Urinary bladder (tissue), 3 donors: ENCODE measurements at regions not wholly inside any gene's neighbourhood (a gene's known extent, or its start where the extent isn't known, plus 50 kb on each side); places are given as distances from the start of the nearest gene placed in this dataset.
A peak's percentile ranks its signal among the peaks of the same experiment; 100 is the strongest.

Experiments
- DNase-seq: peaks from one replicate; pipeline ENCODE4 v3.0.0-alpha.2; 2015; ENCODE audit errors: extremely low spot score
- H3K27ac ChIP-seq: one replicate; pipeline ENCODE4 v1.5.1; 2013; ENCODE audit warnings: low read depth, mild to moderate bottlenecking, moderate library complexity
- H3K36me3 ChIP-seq: one replicate; pipeline ENCODE4 v1.6.1; 2013; ENCODE audit warnings: mild to moderate bottlenecking, moderate library complexity; ENCODE audit not compliant: insufficient read depth
- H3K4me1 ChIP-seq: one replicate; pipeline ENCODE4 v1.6.1; 2013; ENCODE audit warnings: mild to moderate bottlenecking, moderate library complexity; ENCODE audit not compliant: insufficient read depth
- H3K4me3 ChIP-seq: one replicate; pipeline ENCODE4 v1.5.1; 2013; ENCODE audit warnings: low read depth, low read length
- WGBS: extraction: QIAGEN DNeasy Blood & Tissue Kit; methylation state at CpG from one replicate; pipeline ENCODE4 v1.1.7; 2013; 5-methylcytosine and 5-hydroxymethylcytosine counted together
- donor health status: healthy with polysubstance abuse.
- donor health status: healthy.

DNA sequence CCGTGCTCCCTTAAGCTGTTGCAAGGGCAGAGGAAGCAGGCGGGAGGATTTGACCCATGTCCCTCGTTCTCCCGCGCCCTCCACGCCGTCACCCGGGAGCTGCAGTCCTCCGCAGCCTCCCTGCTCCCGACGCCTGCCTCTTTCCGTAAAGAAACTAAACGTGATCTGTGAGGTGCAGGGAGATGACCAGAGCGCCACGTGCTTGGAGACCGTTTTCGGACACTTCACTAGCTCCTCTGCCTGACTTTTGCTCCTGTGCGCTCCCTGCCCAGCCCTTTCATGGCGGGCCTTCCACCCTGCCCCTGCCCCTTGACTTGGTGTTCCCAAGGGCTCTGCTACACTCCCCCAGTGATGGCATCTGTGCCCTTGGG, 171.2 kb downstream of the LSM5 start:
- no peak overlapping the region for H3K27ac ChIP-seq
- no peaks in the 10 kb centered on the region for H3K4me1 ChIP-seq
- DNase-seq = no peak
- no peaks in the 10 kb centered on the region for H3K36me3 ChIP-seq
- H3K4me3 ChIP-seq = no peak overlapping the region
- 32% methylated on average over 19 of the region's 19 CpGs for WGBS

DNA sequence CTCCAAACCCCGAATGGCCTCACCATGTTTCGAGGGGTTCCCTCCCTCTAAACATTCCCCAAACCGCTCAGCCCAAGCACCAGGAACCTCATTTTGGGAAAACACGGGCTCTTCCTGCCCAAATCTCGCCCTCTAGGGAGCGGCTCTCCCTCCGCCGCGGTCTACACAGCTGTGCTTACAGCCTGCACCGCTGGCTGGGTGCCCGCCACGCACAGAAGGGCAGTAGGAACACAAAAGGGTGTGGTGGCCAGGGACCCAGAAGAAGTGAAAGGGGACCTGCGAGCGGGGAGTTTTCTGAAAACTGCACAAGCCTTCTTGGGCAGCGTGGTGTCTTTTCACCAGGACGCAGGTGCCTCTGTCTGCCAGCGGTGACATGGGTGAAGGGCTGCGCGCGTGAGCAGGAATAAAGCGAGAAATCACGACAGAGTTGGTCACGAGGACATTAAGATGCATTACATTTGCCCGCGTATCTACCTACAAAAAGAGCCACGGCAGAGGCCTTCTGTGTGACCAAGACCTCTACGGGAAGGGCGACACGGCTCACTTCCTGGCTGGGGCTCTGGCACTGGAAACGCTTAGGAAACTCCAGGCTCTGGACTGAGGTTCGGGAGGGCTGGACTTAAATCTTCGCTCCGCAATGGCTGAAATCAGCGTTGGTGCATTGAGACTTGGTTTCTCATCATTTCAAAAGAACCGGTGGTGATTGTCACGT, 171.7 kb downstream of the LSM5 start:
- Histone ChIP-seq H3K4me1 (no peaks in the 10 kb centered on the region), H3K36me3 (no peaks in the 10 kb centered on the region), H3K27ac (no peak overlapping the region), H3K4me3 (no peak overlapping the region)
- DNase-seq = no peak
- 22% methylated on average over 36 of the region's 36 CpGs for WGBS

DNA sequence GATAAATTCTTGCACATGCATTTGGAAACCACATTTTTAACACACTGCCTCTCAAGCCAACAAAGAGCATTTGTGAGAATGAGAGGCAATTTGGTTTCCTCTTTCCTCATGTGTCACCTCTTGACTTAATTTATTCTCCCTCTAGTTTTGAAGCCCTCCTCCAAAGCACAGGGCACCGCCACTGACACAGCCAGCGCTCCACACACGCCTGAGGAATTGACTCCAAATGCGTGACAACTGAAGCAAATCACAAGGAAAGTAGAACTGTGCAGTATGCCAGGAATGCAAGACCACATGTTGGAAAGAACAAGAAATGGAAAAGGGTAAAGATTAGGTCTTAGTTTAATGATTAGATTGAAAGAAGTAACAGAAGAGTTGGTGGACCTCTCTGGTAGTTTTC, 173.3 kb downstream of the LSM5 start:
- Histone ChIP-seq H3K4me1 (no peaks in the 10 kb centered on the region), H3K27ac (no peak overlapping the region), H3K36me3 (no peaks in the 10 kb centered on the region), H3K4me3 (no peak overlapping the region)
- DNase-seq = no peak
- 58% methylated on average over 4 of the region's 4 CpGs for WGBS

DNA sequence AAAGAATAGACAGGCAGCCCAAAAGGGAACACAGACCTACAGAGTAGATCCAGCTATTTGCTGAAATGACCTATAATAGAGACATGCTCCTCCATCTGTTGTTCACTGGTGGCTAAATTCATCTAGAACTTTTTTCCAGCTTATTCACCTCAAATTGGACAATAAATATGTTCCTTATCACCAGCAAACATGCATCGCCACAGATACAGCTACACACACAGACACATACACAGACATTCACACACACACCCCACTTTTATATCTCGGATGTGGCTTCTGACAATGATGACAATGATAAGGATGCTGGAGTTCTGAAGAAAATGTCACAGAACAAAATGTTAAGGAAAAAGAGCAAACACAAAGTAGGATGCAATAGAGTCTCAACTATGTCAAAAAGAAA, 175.4 kb downstream of the LSM5 start:
- WGBS = 62% methylated on average over 2 of the region's 2 CpGs
- DNase-seq = no peak
- Histone ChIP-seq H3K4me1 (no peaks in the 10 kb centered on the region), H3K27ac (no peak overlapping the region), H3K4me3 (no peak overlapping the region), H3K36me3 (no peaks in the 10 kb centered on the region)

DNA sequence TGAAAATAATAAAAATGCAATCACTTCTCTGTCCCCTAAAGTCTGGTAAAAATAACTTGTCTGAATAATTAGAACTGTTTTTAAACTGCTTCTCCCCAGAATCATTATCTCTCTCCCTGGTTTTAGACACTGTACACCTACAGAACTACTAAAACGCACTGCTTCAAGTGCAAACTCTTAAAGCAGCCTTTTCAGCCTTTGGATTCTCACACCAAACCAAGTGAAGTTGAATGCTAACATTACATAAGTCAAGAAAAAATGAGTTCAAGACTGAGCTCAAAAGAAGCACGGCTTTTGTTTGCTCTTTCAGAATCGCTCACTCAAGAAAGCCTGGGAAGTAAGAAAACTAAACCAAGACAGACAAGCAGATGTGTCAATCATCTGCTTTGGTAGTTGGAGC, 188.8 kb downstream of the LSM5 start:
- Histone ChIP-seq H3K4me3 (no peak overlapping the region), H3K36me3 (no peaks in the 10 kb centered on the region), H3K27ac (no peak overlapping the region), H3K4me1 (no peaks in the 10 kb centered on the region)
- no peak for DNase-seq
- WGBS = 81% methylated on average over 3 of the region's 3 CpGs

DNA sequence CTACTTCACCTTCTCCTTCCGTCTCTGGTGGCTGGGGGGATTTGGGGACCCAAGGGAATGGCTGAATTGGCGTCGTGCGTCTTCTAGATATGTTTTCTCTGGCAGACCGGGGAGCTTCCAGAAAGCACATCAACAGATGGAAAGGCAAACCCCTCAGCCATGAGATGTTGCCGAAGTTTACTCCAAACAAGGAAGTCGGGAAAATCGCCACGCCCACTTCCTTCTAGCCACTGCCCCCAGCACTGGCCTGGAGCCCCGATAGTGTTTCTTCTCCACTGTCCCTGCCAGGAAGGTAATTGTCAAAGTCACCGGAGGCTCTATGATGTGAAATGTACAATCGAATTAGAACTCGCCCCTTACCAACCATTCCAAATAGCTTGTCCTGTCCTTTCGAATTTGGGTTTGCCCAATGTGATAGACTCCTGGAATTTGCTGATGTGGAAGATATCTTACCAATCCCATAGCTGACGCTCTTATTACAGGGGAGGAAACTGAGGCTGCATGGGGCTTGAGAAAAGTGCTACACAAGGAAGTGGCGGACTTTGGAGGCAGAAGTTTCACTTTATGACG, 191.0 kb downstream of the LSM5 start:
- no peak for DNase-seq
- no peaks in the 10 kb centered on the region for H3K4me1 ChIP-seq
- H3K4me3 ChIP-seq = peak overlapping the region; percentile 36
- no peak overlapping the region for H3K27ac ChIP-seq
- no peaks in the 10 kb centered on the region for H3K36me3 ChIP-seq
- 25% methylated on average over 17 of the region's 17 CpGs for WGBS

DNA sequence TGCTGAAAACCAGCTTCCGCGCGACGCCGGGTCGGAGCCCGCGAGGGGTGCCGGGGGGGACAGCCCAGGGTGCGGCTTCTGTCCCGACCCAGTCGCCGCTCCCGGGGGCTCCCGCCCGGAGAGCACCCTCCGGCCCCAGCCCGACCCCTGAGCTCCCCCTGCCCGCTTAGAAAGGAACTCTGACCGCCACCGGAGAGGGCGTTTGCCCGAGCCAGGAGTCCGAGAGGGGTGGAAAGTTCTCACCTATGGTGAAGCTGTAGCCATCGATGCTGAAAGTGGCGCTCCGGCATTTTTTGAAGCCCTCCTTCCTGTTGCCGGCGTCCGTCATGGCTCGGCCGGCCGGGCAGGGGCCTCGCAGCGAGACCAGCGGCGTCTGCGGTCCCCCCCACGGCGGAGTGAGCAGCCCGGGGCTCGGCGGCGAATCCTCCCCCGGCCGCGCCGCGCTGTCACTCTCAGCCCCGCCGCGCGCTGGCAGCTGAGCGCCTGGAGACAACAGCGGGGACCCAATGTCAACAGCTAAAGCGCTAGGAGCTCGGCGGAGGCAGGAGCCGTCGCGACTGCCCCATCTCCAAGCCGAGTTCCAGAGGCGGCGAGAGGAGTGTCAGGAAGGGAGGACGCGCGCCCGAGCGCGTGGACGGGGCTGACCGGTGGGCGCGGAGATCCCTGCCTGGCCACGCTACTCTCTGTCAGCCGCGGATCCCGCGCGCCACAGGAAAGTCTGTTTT, 191.6 kb downstream of the LSM5 start:
- Histone ChIP-seq H3K27ac (no peak overlapping the region), H3K4me1 (no peaks in the 10 kb centered on the region), H3K4me3 (peak overlapping the region; percentile 36), H3K36me3 (no peaks in the 10 kb centered on the region)
- WGBS = under 1% methylated on average over 80 of the region's 80 CpGs
- DNase-seq = no peak

DNA sequence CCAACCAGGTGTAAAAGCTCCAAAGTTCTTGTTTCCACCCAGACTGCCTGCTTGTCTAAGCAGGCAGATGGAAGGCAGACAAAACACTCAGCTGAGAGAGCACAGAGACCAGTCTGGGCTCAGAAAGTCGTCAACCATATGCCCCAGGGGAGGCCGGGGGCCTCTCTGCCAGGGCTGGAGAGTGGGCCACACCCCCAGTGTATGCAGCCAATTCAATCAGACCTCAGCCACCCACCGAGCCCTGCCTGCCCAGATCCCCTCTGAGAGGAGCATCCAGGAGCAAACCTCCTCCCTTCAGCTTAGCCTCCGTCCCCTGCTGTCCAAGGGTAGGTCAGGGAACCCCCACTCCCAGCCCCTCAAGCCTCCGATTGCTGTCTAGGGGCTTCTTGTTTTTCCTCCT, 196.3 kb downstream of the LSM5 start:
- WGBS = 47% methylated on average over 5 of the region's 5 CpGs
- no peaks in the 10 kb centered on the region for H3K4me1 ChIP-seq
- H3K27ac ChIP-seq = no peak overlapping the region
- H3K4me3 ChIP-seq = no peak overlapping the region
- DNase-seq = no peak
- no peaks in the 10 kb centered on the region for H3K36me3 ChIP-seq

DNA sequence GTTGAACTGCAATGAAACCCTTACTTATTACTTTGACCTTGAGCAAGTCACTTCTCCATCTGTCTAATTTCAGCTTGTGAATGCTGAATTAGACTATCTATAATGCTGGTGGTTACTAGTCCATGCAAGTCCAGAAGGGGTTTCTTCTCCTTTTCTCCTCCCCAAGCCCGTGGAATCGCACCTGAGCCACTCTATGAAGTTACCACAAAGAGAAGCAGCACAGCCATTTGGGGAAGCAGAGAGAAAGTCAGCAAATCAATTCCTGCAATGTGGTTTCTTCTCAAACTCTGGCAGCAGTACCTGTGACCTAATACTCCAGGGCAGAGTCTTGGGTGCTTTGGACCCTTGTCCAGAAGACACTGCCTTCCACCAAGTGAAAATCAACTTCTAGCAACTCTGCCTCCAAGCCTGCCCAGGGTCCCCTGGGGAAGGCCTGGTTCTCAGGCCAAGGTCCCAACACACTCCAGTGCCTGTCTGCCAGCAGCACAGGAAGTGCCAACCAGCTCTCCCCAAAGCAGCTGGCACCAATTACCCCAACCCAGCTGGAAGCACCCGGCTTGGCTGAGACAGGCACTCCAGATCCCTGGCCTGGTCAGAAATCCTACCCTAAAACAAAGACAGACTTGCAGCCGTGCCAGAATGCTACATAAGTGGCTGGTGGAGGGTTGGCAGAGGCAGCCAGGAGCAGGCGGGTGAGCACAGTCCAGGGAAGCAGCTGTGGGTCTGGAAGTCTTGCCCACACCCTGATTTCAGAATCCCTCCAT, 200.3 kb downstream of the LSM5 start:
- H3K4me1 ChIP-seq = no peaks in the 10 kb centered on the region
- H3K4me3 ChIP-seq = no peak overlapping the region
- H3K27ac ChIP-seq = no peak overlapping the region
- 72% methylated on average over 5 of the region's 5 CpGs for WGBS
- no peak for DNase-seq
- no peaks in the 10 kb centered on the region for H3K36me3 ChIP-seq

DNA sequence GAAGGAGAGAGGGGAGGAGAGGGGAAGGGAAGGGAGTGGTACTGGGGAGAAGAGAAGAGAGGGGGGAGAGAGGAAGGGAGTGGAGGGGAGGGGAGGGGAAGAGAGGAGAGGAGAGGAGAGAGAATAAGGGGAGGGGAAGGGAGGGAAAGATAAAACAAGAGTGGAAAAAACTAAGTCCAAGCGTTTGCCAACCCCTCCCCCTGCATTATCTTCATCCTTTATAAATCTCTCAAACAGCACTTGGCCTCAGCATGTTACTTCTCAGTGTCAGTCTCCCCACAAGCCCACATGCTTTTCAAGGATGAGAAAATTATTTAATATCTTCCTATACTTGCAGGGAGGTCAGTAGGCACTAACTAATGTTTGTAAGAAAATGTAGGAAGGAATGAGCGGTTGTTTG, 204.5 kb downstream of the LSM5 start:
- H3K27ac ChIP-seq = no peak overlapping the region
- no peak overlapping the region for H3K4me3 ChIP-seq
- no peaks in the 10 kb centered on the region for H3K36me3 ChIP-seq
- no peak for DNase-seq
- 41% methylated on average over 2 of the region's 2 CpGs for WGBS
- H3K4me1 ChIP-seq = no peaks in the 10 kb centered on the region

DNA sequence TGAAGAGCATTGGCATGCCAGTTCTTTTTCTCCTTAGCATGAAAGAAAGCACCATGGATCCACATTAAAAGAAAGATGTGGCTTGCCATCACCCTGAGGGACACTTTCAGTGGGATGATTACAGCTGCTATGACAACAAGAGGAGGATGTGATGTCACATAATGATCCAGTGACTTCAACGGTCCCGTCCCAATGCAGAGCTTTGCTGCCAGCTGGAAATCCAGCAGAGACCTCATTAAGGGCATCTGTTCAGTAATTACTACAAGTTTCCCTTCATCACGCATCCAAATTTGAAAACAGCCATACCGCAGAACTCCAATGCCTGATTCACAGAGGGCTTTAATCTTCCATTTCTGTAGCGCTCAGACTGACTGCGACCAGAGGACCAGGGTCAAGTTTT, 206.6 kb downstream of the LSM5 start:
- Histone ChIP-seq H3K4me3 (no peak overlapping the region), H3K4me1 (no peaks in the 10 kb centered on the region), H3K27ac (no peak overlapping the region), H3K36me3 (no peaks in the 10 kb centered on the region)
- DNase-seq = no peak
- 80% methylated on average over 6 of the region's 6 CpGs for WGBS

DNA sequence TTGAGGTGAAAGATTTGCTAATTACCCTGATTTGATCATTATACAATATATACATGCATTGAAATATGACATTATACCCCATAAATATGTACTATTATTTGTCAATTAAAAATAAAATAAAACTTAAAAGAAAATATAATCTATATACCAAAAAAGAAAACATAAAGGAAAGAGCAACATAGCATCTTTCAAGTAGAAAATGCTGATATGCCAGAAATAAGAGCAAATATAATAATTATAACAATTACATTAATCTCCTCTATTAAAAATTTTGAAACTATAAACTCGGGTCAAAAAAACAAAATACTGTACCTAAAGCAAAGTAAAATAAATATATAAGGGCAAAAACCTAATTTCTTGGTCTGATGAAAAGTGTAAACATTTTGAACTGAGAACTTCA, 209.3 kb upstream of the PDE1C start:
- H3K36me3 ChIP-seq = no peaks in the 10 kb centered on the region
- H3K27ac ChIP-seq = no peak overlapping the region
- no peak for DNase-seq
- H3K4me1 ChIP-seq = no peaks in the 10 kb centered on the region
- 48% methylated on average over 1 of the region's 1 CpG for WGBS
- no peak overlapping the region for H3K4me3 ChIP-seq

DNA sequence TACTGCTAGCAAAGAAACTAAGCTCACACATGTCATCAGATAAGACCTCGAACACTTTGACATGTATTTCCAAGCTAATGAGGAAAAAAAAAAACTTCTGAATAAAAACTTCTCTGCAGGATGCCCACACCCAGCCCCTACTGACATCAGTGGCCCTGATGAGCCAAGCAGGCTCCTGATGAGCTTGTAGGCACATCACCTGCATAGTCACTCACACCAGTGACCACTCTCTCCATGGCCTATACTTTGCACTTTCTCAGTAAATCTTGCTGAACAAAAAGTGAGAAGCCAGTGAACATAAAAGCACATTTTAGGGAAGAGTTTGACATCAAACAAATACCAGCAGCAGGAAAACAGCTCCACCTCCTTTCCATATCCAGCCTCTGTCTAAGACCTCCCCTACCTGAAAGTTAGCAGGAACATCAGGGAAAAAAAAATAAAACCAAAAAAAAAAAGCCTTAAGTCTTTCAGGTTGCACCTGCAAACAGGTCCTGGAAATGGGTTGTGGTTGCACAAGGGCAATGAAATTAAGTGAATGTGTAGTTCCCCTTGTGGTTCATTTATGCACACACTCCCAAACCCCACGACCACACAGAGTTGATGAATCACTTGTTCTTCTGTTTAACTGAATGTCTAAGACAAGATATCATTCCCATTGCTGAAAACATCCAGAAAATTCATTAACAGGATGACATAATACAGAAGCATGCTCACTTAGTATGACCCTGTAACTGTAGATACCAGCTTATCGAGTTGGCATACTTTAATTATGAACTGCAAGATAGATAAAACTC, 205.2 kb upstream of the PDE1C start:
- Histone ChIP-seq H3K4me1 (no peaks in the 10 kb centered on the region), H3K4me3 (no peak overlapping the region), H3K27ac (no peak overlapping the region), H3K36me3 (no peaks in the 10 kb centered on the region)
- 48% methylated on average over 3 of the region's 3 CpGs for WGBS
- no peak for DNase-seq
